ENCODE measurements at regions not wholly inside any gene's neighbourhood (a gene's known extent, or its start where the extent isn't known, plus 50 kb on each side); places are given as distances from the start of the nearest gene placed in this dataset.
A peak's percentile ranks its signal among the peaks of the same experiment; 100 is the strongest.

DNA sequence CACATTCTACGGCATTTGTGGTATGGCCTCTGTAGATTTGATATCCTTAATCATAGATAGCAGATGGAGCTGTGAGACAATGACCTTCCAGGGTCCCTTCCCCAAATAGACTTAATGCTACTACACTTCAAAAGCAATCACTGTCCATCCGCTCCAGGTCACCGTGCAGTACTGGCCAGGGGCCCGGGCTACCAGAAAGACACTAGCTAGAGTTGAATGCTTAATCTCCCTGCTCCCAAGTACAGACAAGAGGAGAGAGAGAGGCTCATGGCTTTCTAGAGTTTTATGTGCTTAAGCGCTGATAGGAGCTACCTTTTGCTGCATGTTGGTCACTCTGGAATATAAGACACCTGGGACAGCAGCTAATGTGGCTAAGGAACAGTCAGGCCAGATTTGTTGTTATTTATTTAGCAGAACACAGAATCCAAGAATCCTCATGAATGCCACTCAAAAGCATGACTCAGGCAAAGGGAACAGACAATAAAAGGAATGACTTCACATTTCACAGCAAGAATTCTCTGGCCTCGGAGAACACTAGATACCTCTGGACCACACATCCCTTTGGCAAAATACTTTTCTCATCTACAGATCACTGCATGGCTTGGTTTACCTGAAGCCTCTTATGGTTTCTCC lies 165.0 kb downstream of the LACC1 start:
- Histone ChIP-seq H3K36me3 (no peaks in the 10 kb centered on the region), H3K9me3 (no peaks in the 10 kb centered on the region), H3K4me3 (no peak overlapping the region), H3K27ac (no peak overlapping the region), H3K27me3 (peaks cover 0 to 6% (median 0%) of the 10 kb centered on the region in 7 donors), H3K4me1 (no peaks in the 10 kb centered on the region)
- DNase-seq (no peak), ATAC-seq (peak in 3 of 8 donors; percentile 45 to 67 (median 46))
- WGBS, 2 donors = 73% methylated on average over 6 of the region's 6 CpGs
- intact Hi-C loops (cut with DNase I) = loop anchor here in 8 of 10 donors (5.0 to 10.0 kb wide), 3 partner anchors 130 to 410 kb away; no protein-coding TSS in a partner anchor
- TF ChIP-seq, protein P1, sequence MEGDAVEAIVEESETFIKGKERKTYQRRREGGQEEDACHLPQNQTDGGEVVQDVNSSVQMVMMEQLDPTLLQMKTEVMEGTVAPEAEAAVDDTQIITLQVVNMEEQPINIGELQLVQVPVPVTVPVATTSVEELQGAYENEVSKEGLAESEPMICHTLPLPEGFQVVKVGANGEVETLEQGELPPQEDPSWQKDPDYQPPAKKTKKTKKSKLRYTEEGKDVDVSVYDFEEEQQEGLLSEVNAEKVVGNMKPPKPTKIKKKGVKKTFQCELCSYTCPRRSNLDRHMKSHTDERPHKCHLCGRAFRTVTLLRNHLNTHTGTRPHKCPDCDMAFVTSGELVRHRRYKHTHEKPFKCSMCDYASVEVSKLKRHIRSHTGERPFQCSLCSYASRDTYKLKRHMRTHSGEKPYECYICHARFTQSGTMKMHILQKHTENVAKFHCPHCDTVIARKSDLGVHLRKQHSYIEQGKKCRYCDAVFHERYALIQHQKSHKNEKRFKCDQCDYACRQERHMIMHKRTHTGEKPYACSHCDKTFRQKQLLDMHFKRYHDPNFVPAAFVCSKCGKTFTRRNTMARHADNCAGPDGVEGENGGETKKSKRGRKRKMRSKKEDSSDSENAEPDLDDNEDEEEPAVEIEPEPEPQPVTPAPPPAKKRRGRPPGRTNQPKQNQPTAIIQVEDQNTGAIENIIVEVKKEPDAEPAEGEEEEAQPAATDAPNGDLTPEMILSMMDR (IDR thresholded peaks at IDR 0.05) = no peak

DNA sequence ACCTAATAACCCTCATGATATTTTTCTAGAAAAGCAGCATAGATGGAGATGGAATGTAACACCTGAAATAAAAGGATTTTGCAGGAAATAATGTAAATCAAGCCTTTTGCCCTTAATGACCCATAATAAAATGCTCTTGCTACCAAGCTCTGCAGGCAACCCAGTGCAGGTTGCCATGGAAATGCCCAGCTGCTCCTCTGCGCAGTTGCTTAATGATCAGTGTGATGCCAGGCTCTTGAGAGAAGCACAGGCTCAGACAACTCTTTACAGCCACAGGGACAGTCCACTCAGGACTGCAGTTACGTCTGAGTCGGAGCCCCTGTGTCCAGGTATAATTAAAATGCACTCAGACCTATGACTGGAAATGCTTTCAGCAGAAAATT lies 165.5 kb downstream of the LACC1 start:
- ATAC-seq (no peak), DNase-seq (no peak)
- no peak overlapping the region for H3K27ac ChIP-seq
- H3K36me3 ChIP-seq = no peaks in the 10 kb centered on the region
- WGBS, 2 donors = 94 to 99% methylated on average over 3 of the region's 3 CpGs
- no peak overlapping the region for H3K4me3 ChIP-seq
- intact Hi-C loops (cut with DNase I) = loop anchor here in 8 of 10 donors (5.0 to 10.0 kb wide), 3 partner anchors 130 to 410 kb away; no protein-coding TSS in a partner anchor
- H3K27me3 ChIP-seq = peaks cover 0 to 6% (median 0%) of the 10 kb centered on the region in 7 donors
- H3K4me1 ChIP-seq = no peaks in the 10 kb centered on the region
- H3K9me3 ChIP-seq = no peaks in the 10 kb centered on the region
- TF ChIP-seq, protein P1 (IDR thresholded peaks at IDR 0.05) = no peak

DNA sequence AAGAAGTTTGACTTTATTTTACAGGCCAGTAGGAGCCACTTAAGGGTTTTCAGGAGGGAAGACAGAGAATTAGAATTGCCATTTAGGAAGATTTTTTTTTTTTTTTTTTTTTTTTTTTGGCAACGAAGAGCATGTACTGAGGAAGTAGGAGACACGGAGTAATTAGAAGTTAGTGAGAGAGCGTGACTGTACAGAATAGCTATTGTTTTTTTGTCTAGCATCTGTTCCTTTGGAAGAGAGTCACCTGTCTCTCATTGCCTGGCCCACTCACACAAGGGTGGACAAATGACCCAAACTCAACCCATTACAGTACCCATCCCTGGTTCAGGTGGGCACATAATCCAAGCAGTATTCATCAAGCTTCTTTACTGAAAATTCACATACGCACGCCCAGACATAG lies 166.7 kb downstream of the LACC1 start:
- Histone ChIP-seq H3K27ac (no peak overlapping the region), H3K9me3 (no peaks in the 10 kb centered on the region), H3K27me3 (peaks cover 0 to 6% (median 0%) of the 10 kb centered on the region in 7 donors), H3K36me3 (no peaks in the 10 kb centered on the region), H3K4me3 (no peak overlapping the region), H3K4me1 (no peaks in the 10 kb centered on the region)
- DNase-seq (no peak), ATAC-seq (peak in 2 of 8 donors; percentile 35 to 46)
- 63 to 81% methylated on average over 5 of the region's 5 CpGs for WGBS, 2 donors
- intact Hi-C loops (cut with DNase I) = loop anchor here in 9 of 10 donors (2.0 to 10.0 kb wide), 4 partner anchors 132 to 408 kb away; no protein-coding TSS in a partner anchor
- TF ChIP-seq, protein P1 (IDR thresholded peaks at IDR 0.05) = no peak

DNA sequence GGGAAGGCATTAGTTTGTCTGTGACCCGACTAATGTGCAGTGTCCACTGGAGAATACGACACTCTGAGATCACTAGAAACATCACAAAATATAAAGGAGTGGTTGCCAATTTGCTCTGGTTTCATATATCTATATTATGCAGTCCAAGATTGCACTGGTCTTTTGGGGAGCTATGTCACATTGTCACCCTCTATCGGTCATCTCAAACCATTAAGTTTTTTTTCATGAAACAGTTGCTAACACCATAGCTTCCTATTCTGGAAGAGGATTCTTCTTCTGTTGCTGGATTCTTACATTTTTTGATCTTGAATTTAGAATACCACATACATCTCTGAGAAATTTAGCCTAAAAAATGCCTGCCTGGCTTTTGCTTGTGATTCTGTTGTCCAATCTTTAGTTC lies 168.6 kb downstream of the LACC1 start:
- Histone ChIP-seq H3K27me3 (peaks cover 0 to 6% (median 0%) of the 10 kb centered on the region in 7 donors), H3K36me3 (no peaks in the 10 kb centered on the region), H3K4me1 (peaks cover 0 to 7% (median 0%) of the 10 kb centered on the region in 9 donors), H3K27ac (no peak overlapping the region), H3K9me3 (no peaks in the 10 kb centered on the region), H3K4me3 (no peak overlapping the region)
- no peak for DNase-seq
- no peak for ATAC-seq
- intact Hi-C loops (cut with DNase I) = loop anchor here in 9 of 10 donors (2.0 to 10.0 kb wide), 6 partner anchors 60 to 406 kb away; no protein-coding TSS in a partner anchor
- 85 to 88% methylated on average over 3 of the region's 3 CpGs for WGBS, 2 donors
- TF ChIP-seq, protein P1 (IDR thresholded peaks at IDR 0.05) = peak in 5 of 9 donors; percentile 14 to 44 (median 18)
